ENCODE measurements at regions not wholly inside any gene's neighbourhood (a gene's known extent, or its start where the extent isn't known, plus 50 kb on each side); places are given as distances from the start of the nearest gene placed in this dataset.

DNA sequence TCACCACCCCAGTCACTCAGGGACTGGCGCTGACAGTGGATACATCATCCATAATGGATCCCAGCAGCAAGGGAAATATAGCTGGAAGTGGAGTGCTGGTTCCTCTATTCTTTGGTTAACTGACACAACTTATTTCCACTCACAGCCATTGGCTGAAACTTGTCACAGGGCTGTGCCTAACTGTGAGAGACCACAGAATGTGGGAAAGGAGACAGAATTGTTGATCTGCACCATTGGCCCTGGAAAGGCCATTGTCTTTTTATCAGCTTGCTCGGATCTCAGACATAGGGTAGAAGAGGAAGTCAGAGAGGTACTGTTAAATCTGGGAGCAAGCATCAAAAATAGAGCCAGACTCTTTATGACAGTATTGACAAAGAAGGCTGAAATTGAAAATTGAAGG is 451.3 kb downstream of the AJAP1 start:
- no peaks in the 10 kb centered on the region for H3K4me1 ChIP-seq (ENCODE audit: control insufficient read depth, insufficient read depth, low read length)
- H3K9me3 ChIP-seq (ENCODE audit: control insufficient read depth, insufficient read depth, low read depth, low read length): peaks cover 4% of the 10 kb centered on the region; the same call in 1 of the 2 replicates
- H3K4me3 ChIP-seq (ENCODE audit: low read depth, low read length): no peak overlapping the region
- no peaks in the 10 kb centered on the region for H3K36me3 ChIP-seq (ENCODE audit: control insufficient read depth, insufficient read depth, low read length)
- no peak overlapping the region for H3K27ac ChIP-seq (ENCODE audit: low read depth, low read length)
- no peaks in the 10 kb centered on the region for H3K27me3 ChIP-seq (ENCODE audit: control insufficient read depth, insufficient read depth, low read length)
- H3K9ac ChIP-seq (ENCODE audit: low read length): no peak overlapping the region

DNA sequence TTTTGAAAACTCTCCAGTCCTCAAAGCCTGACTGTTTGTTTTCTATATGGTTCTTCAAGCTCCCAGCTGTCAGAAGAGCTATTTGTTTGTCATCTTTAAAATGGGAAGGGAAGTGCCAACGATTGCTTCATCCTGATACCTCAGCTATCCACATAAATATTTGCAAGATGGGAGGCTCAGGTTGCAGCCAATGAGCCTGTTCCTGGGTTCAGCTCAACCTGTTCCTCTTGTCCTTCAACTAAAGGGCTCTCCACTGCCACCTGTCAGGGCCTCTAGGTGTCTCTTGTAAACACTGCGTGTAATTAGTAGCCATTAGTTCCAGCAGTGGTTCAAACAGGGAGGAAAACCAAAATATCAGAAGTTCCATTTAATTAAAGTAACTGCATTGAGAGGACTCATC is 445.1 kb downstream of the AJAP1 start:
- H3K9ac ChIP-seq (ENCODE audit: low read length): no peak overlapping the region
- H3K4me1 ChIP-seq (ENCODE audit: control insufficient read depth, insufficient read depth, low read length): no peaks in the 10 kb centered on the region; the same call in 1 of the 2 replicates
- H3K27me3 ChIP-seq (ENCODE audit: control insufficient read depth, insufficient read depth, low read length): no peaks in the 10 kb centered on the region
- no peak overlapping the region for H3K4me3 ChIP-seq (ENCODE audit: low read depth, low read length)
- no peaks in the 10 kb centered on the region; the same call in 1 of the 2 replicates for H3K36me3 ChIP-seq (ENCODE audit: control insufficient read depth, insufficient read depth, low read length)
- H3K27ac ChIP-seq (ENCODE audit: low read depth, low read length): no peak overlapping the region
- peaks cover 27% of the 10 kb centered on the region for H3K9me3 ChIP-seq (ENCODE audit: control insufficient read depth, insufficient read depth, low read depth, low read length)

DNA sequence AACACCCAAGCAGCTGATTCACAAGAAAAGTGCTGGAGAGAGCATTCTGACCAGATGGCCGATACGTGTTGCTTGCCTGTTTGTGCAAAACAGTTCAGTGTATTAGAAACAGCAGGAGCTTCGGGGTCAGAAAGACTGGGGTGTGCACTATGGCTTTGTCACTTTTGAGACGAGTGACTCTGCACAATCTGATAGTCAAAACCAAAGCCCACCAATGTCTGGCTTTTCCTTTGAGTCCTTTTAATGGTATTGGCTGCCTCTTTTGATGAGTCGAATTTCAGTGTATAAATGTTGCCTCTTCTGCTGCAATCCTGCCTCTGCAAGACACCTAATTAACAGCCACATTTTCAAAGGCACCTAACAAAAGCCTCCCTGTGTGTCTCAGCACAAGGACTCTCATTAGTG is 444.6 kb downstream of the AJAP1 start:
- H3K4me1 ChIP-seq (ENCODE audit: control insufficient read depth, insufficient read depth, low read length): no peaks in the 10 kb centered on the region; the same call in 1 of the 2 replicates
- H3K27ac ChIP-seq (ENCODE audit: low read depth, low read length): no peak overlapping the region
- no peak overlapping the region for H3K4me3 ChIP-seq (ENCODE audit: low read depth, low read length)
- H3K9ac ChIP-seq (ENCODE audit: low read length): no peak overlapping the region
- H3K36me3 ChIP-seq (ENCODE audit: control insufficient read depth, insufficient read depth, low read length): no peaks in the 10 kb centered on the region; the same call in 1 of the 2 replicates
- no peaks in the 10 kb centered on the region for H3K27me3 ChIP-seq (ENCODE audit: control insufficient read depth, insufficient read depth, low read length)
- peaks cover 31% of the 10 kb centered on the region for H3K9me3 ChIP-seq (ENCODE audit: control insufficient read depth, insufficient read depth, low read depth, low read length)

DNA sequence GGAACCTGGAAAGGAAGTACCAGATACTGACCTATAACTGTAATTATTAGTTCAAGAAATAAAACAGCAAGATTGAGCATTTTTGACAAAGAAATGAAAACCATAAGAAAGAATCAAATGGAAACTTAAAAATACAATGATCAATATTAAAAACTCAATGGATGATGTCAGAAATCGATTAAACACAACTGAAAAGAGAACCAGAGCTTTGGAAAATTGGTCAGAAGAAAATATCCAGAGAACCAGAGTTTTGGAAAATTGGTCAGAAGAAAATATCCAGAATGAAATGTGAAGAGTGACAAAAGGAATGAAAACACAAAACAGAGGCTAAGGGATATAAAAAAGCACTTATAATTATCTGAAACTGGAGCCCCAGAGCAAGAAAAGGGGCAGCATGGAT is 438.6 kb downstream of the AJAP1 start:
- H3K9ac ChIP-seq (ENCODE audit: low read length): no peak overlapping the region
- H3K9me3 ChIP-seq (ENCODE audit: control insufficient read depth, insufficient read depth, low read depth, low read length): peaks cover 53% of the 10 kb centered on the region
- H3K4me1 ChIP-seq (ENCODE audit: control insufficient read depth, insufficient read depth, low read length): no peaks in the 10 kb centered on the region
- H3K27me3 ChIP-seq (ENCODE audit: control insufficient read depth, insufficient read depth, low read length): no peaks in the 10 kb centered on the region
- no peak overlapping the region for H3K27ac ChIP-seq (ENCODE audit: low read depth, low read length)
- no peak overlapping the region for H3K4me3 ChIP-seq (ENCODE audit: low read depth, low read length)
- H3K36me3 ChIP-seq (ENCODE audit: control insufficient read depth, insufficient read depth, low read length): no peaks in the 10 kb centered on the region; the same call in 1 of the 2 replicates

DNA sequence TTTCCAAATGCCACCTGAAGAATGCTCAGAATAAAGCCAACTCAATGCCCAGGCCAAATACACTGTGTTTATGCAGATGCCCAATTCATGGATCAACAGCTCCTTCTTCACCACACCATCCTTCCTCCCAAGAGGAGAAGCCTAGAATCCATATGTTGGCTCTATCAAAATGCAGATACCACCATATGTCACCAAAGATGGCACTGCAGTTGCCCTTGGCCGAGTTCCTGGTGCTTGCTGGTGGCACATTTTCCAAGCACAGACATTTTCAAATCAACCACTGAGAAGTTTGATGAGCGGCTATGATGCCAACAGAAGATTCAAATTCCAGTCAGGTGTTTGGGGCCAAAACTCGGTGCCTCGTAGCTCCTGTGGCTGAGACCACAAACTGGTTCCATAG is 430.3 kb downstream of the AJAP1 start:
- Histone ChIP-seq H3K27ac (ENCODE audit: low read depth, low read length) (no peak overlapping the region), H3K4me3 (ENCODE audit: low read depth, low read length) (no peak overlapping the region), H3K27me3 (ENCODE audit: control insufficient read depth, insufficient read depth, low read length) (no peaks in the 10 kb centered on the region), H3K4me1 (ENCODE audit: control insufficient read depth, insufficient read depth, low read length) (no peaks in the 10 kb centered on the region), H3K36me3 (ENCODE audit: control insufficient read depth, insufficient read depth, low read length) (no peaks in the 10 kb centered on the region), H3K9ac (ENCODE audit: low read length) (no peak overlapping the region), H3K9me3 (ENCODE audit: control insufficient read depth, insufficient read depth, low read depth, low read length) (0 out of 2 replicates have a peak, but pooled peaks cover 13% of the 10 kb centered on the region)

DNA sequence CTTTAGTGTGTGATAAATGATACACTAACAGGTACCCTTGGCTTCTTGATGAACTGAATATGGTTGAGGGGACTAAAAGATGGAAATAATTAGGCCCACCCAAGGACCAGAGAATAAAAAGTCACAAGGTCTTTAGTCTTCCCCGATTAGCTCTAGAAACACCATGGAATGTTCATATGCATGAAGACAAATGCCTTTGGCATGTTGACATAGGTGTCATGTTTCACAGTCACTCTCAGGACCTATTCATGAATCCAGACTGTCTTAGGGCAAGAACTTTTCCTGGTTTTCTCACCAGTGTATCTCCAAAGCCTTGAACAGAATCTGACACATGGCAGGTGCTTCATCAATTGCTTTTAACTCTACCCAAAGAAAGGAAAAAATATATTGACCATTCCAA is 412.8 kb downstream of the AJAP1 start:
- Histone ChIP-seq H3K4me1 (ENCODE audit: control insufficient read depth, insufficient read depth, low read length) (peaks cover 5% of the 10 kb centered on the region; the same call in 1 of the 2 replicates), H3K9ac (ENCODE audit: low read length) (no peak overlapping the region), H3K9me3 (ENCODE audit: control insufficient read depth, insufficient read depth, low read depth, low read length) (peaks cover 13% of the 10 kb centered on the region; the same call in 1 of the 2 replicates), H3K4me3 (ENCODE audit: low read depth, low read length) (no peak overlapping the region), H3K36me3 (ENCODE audit: control insufficient read depth, insufficient read depth, low read length) (no peaks in the 10 kb centered on the region), H3K27ac (ENCODE audit: low read depth, low read length) (no peak overlapping the region), H3K27me3 (ENCODE audit: control insufficient read depth, insufficient read depth, low read length) (no peaks in the 10 kb centered on the region)

DNA sequence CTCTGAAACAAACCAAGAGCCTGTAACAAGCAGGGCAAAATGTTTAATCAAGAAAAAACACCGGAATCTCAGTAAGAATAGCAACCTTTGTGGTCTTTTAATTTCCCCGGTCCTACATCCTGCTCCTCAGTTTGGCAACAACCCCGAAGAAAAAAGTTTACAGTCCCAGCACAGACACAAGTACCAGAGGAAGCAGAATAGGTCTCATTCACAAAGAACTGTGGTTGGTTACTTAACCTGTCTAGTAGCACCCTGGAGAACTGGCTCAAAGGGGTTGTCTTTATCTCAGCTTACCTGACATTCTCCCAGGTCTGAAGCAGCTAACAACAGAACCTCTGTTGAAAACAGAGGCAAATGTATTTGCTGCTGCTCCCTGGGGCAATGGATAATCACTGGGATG is 399.3 kb downstream of the AJAP1 start:
- Histone ChIP-seq H3K4me3 (ENCODE audit: low read depth, low read length) (no peak overlapping the region), H3K9me3 (ENCODE audit: control insufficient read depth, insufficient read depth, low read depth, low read length) (peaks cover 20% of the 10 kb centered on the region; the same call in 1 of the 2 replicates), H3K36me3 (ENCODE audit: control insufficient read depth, insufficient read depth, low read length) (no peaks in the 10 kb centered on the region), H3K4me1 (ENCODE audit: control insufficient read depth, insufficient read depth, low read length) (peaks cover 12% of the 10 kb centered on the region), H3K27ac (ENCODE audit: low read depth, low read length) (peak overlapping the region; percentile 40), H3K27me3 (ENCODE audit: control insufficient read depth, insufficient read depth, low read length) (no peaks in the 10 kb centered on the region), H3K9ac (ENCODE audit: low read length) (no peak overlapping the region)

DNA sequence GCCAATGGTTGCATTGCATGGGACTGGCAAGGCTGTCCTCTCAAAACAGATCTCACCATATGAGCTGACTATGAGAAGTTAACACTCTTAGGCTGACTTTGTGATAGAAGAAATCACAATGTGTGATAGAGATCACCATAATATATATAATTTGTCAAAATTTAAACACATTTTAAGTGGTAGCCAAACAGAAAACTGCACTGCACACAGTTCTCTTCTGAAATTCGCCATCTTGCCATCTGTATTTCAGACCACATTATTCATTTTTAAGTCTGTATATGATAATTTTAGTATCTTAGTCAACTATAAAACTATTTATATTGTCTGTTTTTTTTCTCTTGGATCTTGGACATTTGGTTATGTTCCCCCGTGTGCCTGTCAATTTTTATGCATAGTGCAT is 374.7 kb downstream of the AJAP1 start:
- H3K36me3 ChIP-seq (ENCODE audit: control insufficient read depth, insufficient read depth, low read length): no peaks in the 10 kb centered on the region
- no peaks in the 10 kb centered on the region for H3K4me1 ChIP-seq (ENCODE audit: control insufficient read depth, insufficient read depth, low read length)
- H3K4me3 ChIP-seq (ENCODE audit: low read depth, low read length): no peak overlapping the region
- H3K27ac ChIP-seq (ENCODE audit: low read depth, low read length): no peak overlapping the region
- peaks cover 3% of the 10 kb centered on the region; the same call in 1 of the 2 replicates for H3K9me3 ChIP-seq (ENCODE audit: control insufficient read depth, insufficient read depth, low read depth, low read length)
- H3K27me3 ChIP-seq (ENCODE audit: control insufficient read depth, insufficient read depth, low read length): no peaks in the 10 kb centered on the region
- H3K9ac ChIP-seq (ENCODE audit: low read length): no peak overlapping the region

DNA sequence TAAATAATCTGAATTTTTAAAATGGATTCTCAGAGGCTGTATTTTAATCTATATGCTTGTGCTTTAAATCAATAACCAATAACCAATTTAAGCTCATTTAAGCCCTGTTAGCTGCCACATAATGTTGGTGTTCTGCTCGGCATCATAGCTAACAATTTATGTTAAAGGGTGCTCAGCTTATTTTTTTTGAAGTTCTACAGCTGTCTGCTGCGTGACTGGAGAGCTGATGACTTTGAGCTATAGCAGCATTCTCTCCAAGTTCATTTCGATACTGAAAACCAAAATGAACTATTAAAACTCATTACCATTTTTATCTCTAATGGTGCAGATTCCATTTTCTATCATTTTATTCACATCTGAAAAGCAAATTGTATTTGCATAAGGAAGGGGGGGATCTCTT is 357.8 kb downstream of the AJAP1 start:
- no peaks in the 10 kb centered on the region for H3K27me3 ChIP-seq (ENCODE audit: control insufficient read depth, insufficient read depth, low read length)
- H3K27ac ChIP-seq (ENCODE audit: low read depth, low read length): no peak overlapping the region
- no peaks in the 10 kb centered on the region for H3K36me3 ChIP-seq (ENCODE audit: control insufficient read depth, insufficient read depth, low read length)
- no peak overlapping the region for H3K9ac ChIP-seq (ENCODE audit: low read length)
- H3K9me3 ChIP-seq (ENCODE audit: control insufficient read depth, insufficient read depth, low read depth, low read length): no peaks in the 10 kb centered on the region
- H3K4me3 ChIP-seq (ENCODE audit: low read depth, low read length): no peak overlapping the region
- H3K4me1 ChIP-seq (ENCODE audit: control insufficient read depth, insufficient read depth, low read length): no peaks in the 10 kb centered on the region

DNA sequence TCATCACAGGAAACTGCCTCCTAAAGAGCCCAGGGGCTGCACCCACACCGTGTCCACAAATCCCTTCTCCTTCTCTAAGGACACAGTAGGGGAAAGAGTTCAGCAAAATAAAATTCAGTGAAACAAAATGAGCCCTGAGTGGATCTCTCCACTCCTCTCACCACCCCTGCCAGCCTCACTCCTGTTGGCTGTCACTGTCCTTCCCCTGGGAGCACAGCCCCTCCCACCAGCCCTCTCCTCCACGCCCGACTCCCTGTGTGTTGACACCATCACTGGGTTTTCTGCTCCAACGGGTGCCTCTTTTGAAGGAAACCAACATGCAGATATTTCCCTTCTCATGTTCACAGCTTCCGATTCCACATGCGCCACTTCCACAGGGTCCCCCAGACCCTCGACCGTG is 356.2 kb downstream of the AJAP1 start:
- Histone ChIP-seq H3K27ac (ENCODE audit: low read depth, low read length) (no peak overlapping the region), H3K9me3 (ENCODE audit: control insufficient read depth, insufficient read depth, low read depth, low read length) (peaks cover 11% of the 10 kb centered on the region), H3K4me1 (ENCODE audit: control insufficient read depth, insufficient read depth, low read length) (no peaks in the 10 kb centered on the region), H3K9ac (ENCODE audit: low read length) (no peak overlapping the region), H3K27me3 (ENCODE audit: control insufficient read depth, insufficient read depth, low read length) (no peaks in the 10 kb centered on the region), H3K36me3 (ENCODE audit: control insufficient read depth, insufficient read depth, low read length) (no peaks in the 10 kb centered on the region), H3K4me3 (ENCODE audit: low read depth, low read length) (no peak overlapping the region)

DNA sequence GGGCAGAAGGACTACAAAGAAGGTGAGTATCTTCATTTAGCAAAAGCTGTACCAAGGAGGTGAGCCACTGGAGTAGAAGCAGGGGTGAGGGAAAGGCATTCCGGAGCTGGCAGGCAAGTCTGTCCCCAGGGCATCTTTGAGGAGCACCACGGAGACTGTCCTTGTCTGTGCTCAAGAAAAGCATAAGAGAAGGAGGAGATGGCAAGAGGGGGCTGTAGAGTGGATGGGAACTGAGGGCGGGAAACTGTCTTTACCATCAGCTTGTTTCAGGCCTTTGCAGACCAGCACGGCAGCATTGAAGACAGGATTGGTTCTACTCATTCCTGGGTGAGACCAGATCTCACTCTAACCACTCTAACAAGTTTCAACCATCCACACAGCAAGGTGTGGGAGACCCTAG is 355.8 kb downstream of the AJAP1 start:
- Histone ChIP-seq H3K9me3 (ENCODE audit: control insufficient read depth, insufficient read depth, low read depth, low read length) (peaks cover 11% of the 10 kb centered on the region), H3K9ac (ENCODE audit: low read length) (no peak overlapping the region), H3K36me3 (ENCODE audit: control insufficient read depth, insufficient read depth, low read length) (no peaks in the 10 kb centered on the region), H3K4me1 (ENCODE audit: control insufficient read depth, insufficient read depth, low read length) (no peaks in the 10 kb centered on the region), H3K27me3 (ENCODE audit: control insufficient read depth, insufficient read depth, low read length) (no peaks in the 10 kb centered on the region), H3K27ac (ENCODE audit: low read depth, low read length) (no peak overlapping the region), H3K4me3 (ENCODE audit: low read depth, low read length) (no peak overlapping the region)

Measured in HUES6 (cell line).